GM19467 (cell line): ENCODE measurements at regions not wholly inside any gene's neighbourhood (a gene's known extent, or its start where the extent isn't known, plus 50 kb on each side); places are given as distances from the start of the nearest gene placed in this dataset.
"Not testable (repeated sequence)": the region's sequence is repeated elsewhere in the genome, so short reads cannot be mapped to it uniquely, and the experiment has no call there.

Experiments
- ATAC-seq: cut with Tn5 transposase; IDR thresholded peaks from one replicate; pipeline ENCODE4 v1.9.1; 2021; ENCODE audit warnings: mild to moderate bottlenecking, moderate library complexity; ENCODE audit not compliant: unreplicated experiment

- no peak for ATAC-seq
These were observed 341.7 kb upstream of the KITLG start for GRCh38 chr12:88921890-88922532.

- no peak for ATAC-seq
These were observed 341.2 kb upstream of the KITLG start for GRCh38 chr12:88921434-88921833.

GRCh38 chr12:88918161-88918560, 337.9 kb upstream of the KITLG start:
- no peak for ATAC-seq

GRCh38 chr12:88914967-88915366, 334.7 kb upstream of the KITLG start:
- no peak for ATAC-seq

GRCh38 chr12:88909510-88909909, 329.2 kb upstream of the KITLG start:
- no peak for ATAC-seq

GRCh38 chr12:88908345-88908744, 328.1 kb upstream of the KITLG start:
- no peak for ATAC-seq

GRCh38 chr12:88904705-88905104, 324.4 kb upstream of the KITLG start:
- ATAC-seq: no peak

- ATAC-seq: no peak
These were observed 323.1 kb upstream of the KITLG start for GRCh38 chr12:88903333-88903732.

GRCh38 chr12:88897723-88898122, 317.5 kb upstream of the KITLG start:
- no peak for ATAC-seq

- ATAC-seq: no peak
These were observed 316.7 kb upstream of the KITLG start for GRCh38 chr12:88896958-88897357.

- no peak for ATAC-seq
These were observed 315.4 kb upstream of the KITLG start for GRCh38 chr12:88895634-88896033.

GRCh38 chr12:88893801-88894200, 313.5 kb upstream of the KITLG start:
- no peak for ATAC-seq

- not testable (repeated sequence) for ATAC-seq
These were observed 311.2 kb upstream of the KITLG start for GRCh38 chr12:88891434-88891833.

- no peak for ATAC-seq
These were observed 309.2 kb upstream of the KITLG start for GRCh38 chr12:88889326-88890110.

GRCh38 chr12:88884600-88884999, 304.3 kb upstream of the KITLG start:
- no peak for ATAC-seq

GRCh38 chr12:88882662-88883061, 302.4 kb upstream of the KITLG start:
- ATAC-seq: no peak

GRCh38 chr12:88880051-88880450, 299.8 kb upstream of the KITLG start:
- ATAC-seq: no peak

- ATAC-seq: no peak
These were observed 298.0 kb upstream of the KITLG start for GRCh38 chr12:88878295-88878694.

GRCh38 chr12:88876857-88877256, 296.6 kb upstream of the KITLG start:
- no peak for ATAC-seq

GRCh38 chr12:88870000-88870737, 289.9 kb upstream of the KITLG start:
- no peak for ATAC-seq

- ATAC-seq: no peak
These were observed 287.8 kb upstream of the KITLG start for GRCh38 chr12:88868050-88868449.

- no peak for ATAC-seq
These were observed 287.2 kb upstream of the KITLG start for GRCh38 chr12:88867510-88867909.
